ENCODE measurements at regions not wholly inside any gene's neighbourhood (a gene's known extent, or its start where the extent isn't known, plus 50 kb on each side); places are given as distances from the start of the nearest gene placed in this dataset.

GRCh38 chr7:19296617-19297016 lies 151.4 kb upstream of the FERD3L start:
- no peak for TF ChIP-seq EP300 (IDR thresholded peaks at IDR 0.05)
- TF ChIP-seq CTCF (IDR thresholded peaks at IDR 0.05) = no peak
